AG04449 (cell line): ENCODE measurements at regions not wholly inside any gene's neighbourhood (a gene's known extent, or its start where the extent isn't known, plus 50 kb on each side); places are given as distances from the start of the nearest gene placed in this dataset.

Experiments
- CTCF ChIA-PET: fragments of 350-600 bp; formaldehyde crosslinking; extraction: SDS; loops from one replicate; lab custom pipeline; 2021; ENCODE audit warnings: antibody characterized with exemption; lab: Yijun Ruan, JAX
- POLR2A ChIA-PET: fragments of 400-600, 350-600 bp; formaldehyde crosslinking; extraction: SDS; loops from one replicate; lab custom pipeline; 2020; ENCODE audit warnings: antibody characterized with exemption, inconsistent platforms; lab: Yijun Ruan, JAX
- DNase-seq: peaks from one replicate; pipeline ENCODE4 v3.0.0-alpha.2; 2010; ENCODE audit warnings: low read depth, low spot score
- H3K4me3 ChIP-seq: 2 replicates; pipeline ENCODE4 v1.5.1; 2011; ENCODE audit warnings: low read depth, mild to moderate bottlenecking, control low read depth, low read length
- TF ChIP-seq, protein P1 (sequence below): IDR thresholded peaks from one replicate; pipeline ENCODE4 v1.5.1; 2011; ENCODE audit warnings: mild to moderate bottlenecking, moderate library complexity, low read length, control low read depth, inconsistent platforms; ENCODE audit not compliant: insufficient read depth; ENCODE audit errors: missing control alignments

- POLR2A ChIA-PET = no interaction called here
- no peak for DNase-seq
- CTCF ChIA-PET = interaction anchor here (1.0 to 1.1 kb wide), 2 partner anchors 9 kb away, joined by 3 to 7 read pairs; no protein-coding TSS in a partner anchor
- TF ChIP-seq, protein P1, sequence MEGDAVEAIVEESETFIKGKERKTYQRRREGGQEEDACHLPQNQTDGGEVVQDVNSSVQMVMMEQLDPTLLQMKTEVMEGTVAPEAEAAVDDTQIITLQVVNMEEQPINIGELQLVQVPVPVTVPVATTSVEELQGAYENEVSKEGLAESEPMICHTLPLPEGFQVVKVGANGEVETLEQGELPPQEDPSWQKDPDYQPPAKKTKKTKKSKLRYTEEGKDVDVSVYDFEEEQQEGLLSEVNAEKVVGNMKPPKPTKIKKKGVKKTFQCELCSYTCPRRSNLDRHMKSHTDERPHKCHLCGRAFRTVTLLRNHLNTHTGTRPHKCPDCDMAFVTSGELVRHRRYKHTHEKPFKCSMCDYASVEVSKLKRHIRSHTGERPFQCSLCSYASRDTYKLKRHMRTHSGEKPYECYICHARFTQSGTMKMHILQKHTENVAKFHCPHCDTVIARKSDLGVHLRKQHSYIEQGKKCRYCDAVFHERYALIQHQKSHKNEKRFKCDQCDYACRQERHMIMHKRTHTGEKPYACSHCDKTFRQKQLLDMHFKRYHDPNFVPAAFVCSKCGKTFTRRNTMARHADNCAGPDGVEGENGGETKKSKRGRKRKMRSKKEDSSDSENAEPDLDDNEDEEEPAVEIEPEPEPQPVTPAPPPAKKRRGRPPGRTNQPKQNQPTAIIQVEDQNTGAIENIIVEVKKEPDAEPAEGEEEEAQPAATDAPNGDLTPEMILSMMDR = no peak
- no peak overlapping the region for H3K4me3 ChIP-seq
Observed at GRCh38 chr3:193772422-193772763, 179.4 kb downstream of the OPA1 start.

DNA sequence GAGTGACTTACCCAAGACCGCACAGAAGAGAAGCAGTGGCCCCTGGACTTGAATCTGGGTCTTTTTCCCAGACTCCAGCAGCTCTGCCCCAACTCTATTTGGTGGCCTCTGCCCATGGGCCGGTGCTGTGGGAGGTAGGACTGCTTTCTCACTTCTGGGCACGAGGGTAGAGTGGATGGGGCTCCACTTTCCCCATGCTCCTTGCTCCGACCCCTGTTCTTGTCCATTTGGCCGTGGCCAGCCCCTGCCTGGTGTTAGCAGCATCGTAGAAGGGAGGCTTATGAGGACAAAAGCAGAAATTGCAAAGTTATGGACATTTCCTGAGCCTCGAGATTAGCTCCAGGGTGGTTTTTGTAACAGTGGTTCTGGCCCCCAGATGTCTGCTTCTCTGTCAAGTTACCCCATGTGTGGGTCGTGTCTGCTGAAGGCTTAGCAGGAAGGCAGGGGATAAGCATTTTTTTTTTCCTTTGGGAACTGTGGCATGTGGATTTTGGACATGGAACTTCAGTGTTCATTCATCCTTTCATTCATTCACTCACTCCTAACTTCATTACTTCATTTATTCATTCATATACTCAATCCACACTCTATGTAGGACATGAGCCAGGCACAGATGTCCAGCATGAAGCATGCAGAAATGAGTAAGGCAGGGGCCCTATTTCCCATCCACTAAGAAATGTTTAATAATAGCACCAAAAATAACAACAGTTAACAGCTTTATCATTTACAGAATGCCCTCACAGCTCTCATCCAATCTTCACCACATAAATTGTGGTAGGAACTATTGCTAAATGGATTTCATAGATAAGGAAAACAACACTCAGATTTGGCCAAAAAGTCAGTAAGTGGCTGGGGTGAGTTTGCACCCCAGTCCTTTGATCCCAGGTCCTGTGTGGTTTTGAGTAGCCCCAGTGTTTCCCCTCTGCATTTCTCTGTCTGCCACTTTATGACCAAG is 180.5 kb downstream of the OPA1 start:
- TF ChIP-seq, protein P1 = no peak
- POLR2A ChIA-PET = no interaction called here
- no peak overlapping the region for H3K4me3 ChIP-seq
- DNase-seq = no peak
- CTCF ChIA-PET = interaction anchor here (1.0 to 1.2 kb wide), 2 partner anchors 10 to 11 kb away, joined by 3 read pairs; no protein-coding TSS in a partner anchor

- ChIA-PET CTCF (interaction anchor here (1.2 to 1.5 kb wide), 2 partner anchors 10 to 541 kb away, joined by 3 to 6 read pairs; no protein-coding TSS in a partner anchor), POLR2A (no interaction called here)
- H3K4me3 ChIP-seq = no peak overlapping the region
- TF ChIP-seq, protein P1 = no peak
- DNase-seq = no peak
Observed at GRCh38 chr3:193774272-193774915, 181.4 kb downstream of the OPA1 start.

DNA sequence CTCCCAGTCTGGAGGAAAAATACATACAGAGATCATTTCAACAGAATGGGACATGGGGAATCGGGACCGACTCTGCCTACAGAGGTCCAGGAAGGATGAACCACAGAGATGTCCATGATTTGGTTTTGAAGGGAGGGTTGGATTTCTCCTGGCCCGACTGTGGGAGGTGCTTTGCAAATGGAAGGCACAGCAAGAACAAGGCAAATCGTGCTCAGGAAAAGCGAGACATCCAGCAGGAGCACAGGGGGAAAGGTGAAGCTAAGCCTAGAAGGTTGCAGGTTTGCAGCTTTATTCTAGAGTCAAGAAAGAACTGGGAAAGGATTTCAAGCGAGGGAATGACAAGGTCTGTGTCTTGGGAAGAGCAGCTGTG is 181.9 kb downstream of the OPA1 start:
- H3K4me3 ChIP-seq = no peak overlapping the region
- TF ChIP-seq, protein P1 = no peak
- DNase-seq = no peak
- CTCF ChIA-PET = interaction anchor here (1.2 to 1.5 kb wide), 2 partner anchors 10 to 541 kb away, joined by 3 to 6 read pairs; no protein-coding TSS in a partner anchor
- POLR2A ChIA-PET = no interaction called here

DNA sequence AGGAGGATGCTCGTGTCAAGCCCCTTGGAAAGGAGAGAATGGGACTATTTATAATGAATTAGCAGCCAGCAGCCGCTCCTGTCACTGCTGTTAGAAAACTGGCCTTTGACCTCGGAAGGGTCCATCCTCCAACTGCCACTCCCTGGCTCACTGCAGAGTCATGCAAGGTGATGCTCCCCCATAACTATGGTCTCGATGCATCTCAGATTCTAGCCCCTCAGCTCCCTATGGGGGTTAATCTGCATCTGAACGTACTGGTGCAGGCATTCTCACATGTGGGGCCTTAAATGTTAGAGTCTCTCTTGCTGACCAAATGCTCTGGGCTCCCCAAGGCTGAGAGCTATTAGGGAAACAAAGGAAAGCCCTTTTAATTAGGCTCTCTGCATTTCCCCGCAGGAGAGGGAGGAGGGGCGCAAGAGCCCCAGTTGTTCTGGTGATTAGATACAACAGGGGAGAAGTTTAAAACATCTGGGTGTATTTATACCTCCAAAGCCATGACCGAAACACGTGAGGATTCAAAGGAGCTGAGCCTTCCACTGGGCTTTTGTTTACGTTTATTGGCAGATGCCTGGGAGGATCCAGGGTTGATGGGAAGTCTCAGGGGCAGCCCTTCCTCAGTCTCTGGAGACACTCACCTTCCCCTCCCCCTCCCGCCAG is 182.5 kb downstream of the OPA1 start:
- TF ChIP-seq, protein P1 = no peak
- CTCF ChIA-PET = interaction anchor here (1.5 kb wide), 1 partner anchor 540 kb away, joined by 6 read pairs; no protein-coding TSS in a partner anchor
- POLR2A ChIA-PET = no interaction called here

More for the DNA sequence above, 182.5 kb downstream of the OPA1 start:
- no peak for DNase-seq
- H3K4me3 ChIP-seq = no peak overlapping the region
